GM23338 (cell line): ENCODE measurements at regions not wholly inside any gene's neighbourhood (a gene's known extent, or its start where the extent isn't known, plus 50 kb on each side); places are given as distances from the start of the nearest gene placed in this dataset.

Experiments
- EZH2 ChIP-seq: fragments of 200-600 bp; sonication (generic); IDR thresholded peaks from one replicate; pipeline ENCODE4 v1.8.0; 2017; ENCODE audit warnings: antibody characterized with exemption, mild to moderate bottlenecking, low read depth; ENCODE audit not compliant: unreplicated experiment
- EZH2phosphoT487 ChIP-seq: fragments of 200-600 bp; sonication (generic); IDR thresholded peaks from one replicate; pipeline ENCODE4 v1.8.1; 2018; ENCODE audit warnings: antibody characterized with exemption; ENCODE audit not compliant: unreplicated experiment
- POLR2AphosphoS5 ChIP-seq: IDR thresholded peaks from 2 replicates; pipeline ENCODE4 v1.6.1; 2016; ENCODE audit warnings: antibody characterized with exemption, low read depth
- ZNF331 ChIP-seq: fragments of 250-450 bp; sonication (Bioruptor Pico); IDR thresholded peaks from 2 replicates; pipeline ENCODE4 v1.5.0; 2020; ENCODE audit warnings: low read depth, mild to moderate bottlenecking, moderate library complexity
- TF ChIP-seq, protein P1 (sequence below): IDR thresholded peaks from one replicate; pipeline ENCODE4 v1.6.1; 2018; ENCODE audit warnings: antibody characterized with exemption; ENCODE audit not compliant: unreplicated experiment
- TF ChIP-seq, protein P2 (sequence below), 2 experiments: fragments of 200-600 bp in 1 of 2; sonication (generic) in 1 of 2; conservative IDR thresholded peaks; 2 replicates each; pipeline versions ENCODE4 v1.5.1 to v1.6.1; 2016 to 2017; ENCODE audit warnings: antibody characterized with exemption in 2 of 2, low read depth in 2 of 2, mild to moderate bottlenecking in 2 of 2, moderate library complexity in 1 of 2
- TF ChIP-seq, protein P3 (sequence below): fragments of 250-450 bp; sonication (Bioruptor Pico); IDR thresholded peaks from 2 replicates; pipeline ENCODE4 v1.5.0; 2020; ENCODE audit warnings: mild to moderate bottlenecking, moderate library complexity

DNA sequence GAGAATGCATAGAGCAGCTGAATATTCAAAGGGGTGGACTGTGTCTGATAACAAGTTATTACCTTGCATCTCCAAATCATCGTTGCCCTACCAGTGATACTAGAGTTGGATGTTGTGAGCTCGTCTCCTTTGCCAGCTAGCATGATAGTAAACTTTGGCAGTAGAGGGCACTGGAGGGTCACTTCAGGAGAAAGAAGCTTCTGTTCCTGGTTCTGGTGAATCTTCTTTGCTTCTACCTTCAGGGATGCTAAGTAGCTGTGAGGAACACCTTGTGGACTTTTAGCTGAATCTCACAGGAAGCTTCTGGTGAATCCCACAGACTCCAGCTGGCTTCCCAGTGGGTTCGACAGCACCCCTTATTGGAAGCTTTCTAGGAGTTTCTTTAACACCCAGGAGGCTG lies 626.6 kb upstream of the SGCD start:
- TF ChIP-seq EZH2phosphoT487 (no peak), EZH2 (no peak), POLR2AphosphoS5 (no peak), ZNF331 (no peak)
- TF ChIP-seq, protein P1, sequence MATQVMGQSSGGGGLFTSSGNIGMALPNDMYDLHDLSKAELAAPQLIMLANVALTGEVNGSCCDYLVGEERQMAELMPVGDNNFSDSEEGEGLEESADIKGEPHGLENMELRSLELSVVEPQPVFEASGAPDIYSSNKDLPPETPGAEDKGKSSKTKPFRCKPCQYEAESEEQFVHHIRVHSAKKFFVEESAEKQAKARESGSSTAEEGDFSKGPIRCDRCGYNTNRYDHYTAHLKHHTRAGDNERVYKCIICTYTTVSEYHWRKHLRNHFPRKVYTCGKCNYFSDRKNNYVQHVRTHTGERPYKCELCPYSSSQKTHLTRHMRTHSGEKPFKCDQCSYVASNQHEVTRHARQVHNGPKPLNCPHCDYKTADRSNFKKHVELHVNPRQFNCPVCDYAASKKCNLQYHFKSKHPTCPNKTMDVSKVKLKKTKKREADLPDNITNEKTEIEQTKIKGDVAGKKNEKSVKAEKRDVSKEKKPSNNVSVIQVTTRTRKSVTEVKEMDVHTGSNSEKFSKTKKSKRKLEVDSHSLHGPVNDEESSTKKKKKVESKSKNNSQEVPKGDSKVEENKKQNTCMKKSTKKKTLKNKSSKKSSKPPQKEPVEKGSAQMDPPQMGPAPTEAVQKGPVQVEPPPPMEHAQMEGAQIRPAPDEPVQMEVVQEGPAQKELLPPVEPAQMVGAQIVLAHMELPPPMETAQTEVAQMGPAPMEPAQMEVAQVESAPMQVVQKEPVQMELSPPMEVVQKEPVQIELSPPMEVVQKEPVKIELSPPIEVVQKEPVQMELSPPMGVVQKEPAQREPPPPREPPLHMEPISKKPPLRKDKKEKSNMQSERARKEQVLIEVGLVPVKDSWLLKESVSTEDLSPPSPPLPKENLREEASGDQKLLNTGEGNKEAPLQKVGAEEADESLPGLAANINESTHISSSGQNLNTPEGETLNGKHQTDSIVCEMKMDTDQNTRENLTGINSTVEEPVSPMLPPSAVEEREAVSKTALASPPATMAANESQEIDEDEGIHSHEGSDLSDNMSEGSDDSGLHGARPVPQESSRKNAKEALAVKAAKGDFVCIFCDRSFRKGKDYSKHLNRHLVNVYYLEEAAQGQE, result no peak
- TF ChIP-seq, protein P2, sequence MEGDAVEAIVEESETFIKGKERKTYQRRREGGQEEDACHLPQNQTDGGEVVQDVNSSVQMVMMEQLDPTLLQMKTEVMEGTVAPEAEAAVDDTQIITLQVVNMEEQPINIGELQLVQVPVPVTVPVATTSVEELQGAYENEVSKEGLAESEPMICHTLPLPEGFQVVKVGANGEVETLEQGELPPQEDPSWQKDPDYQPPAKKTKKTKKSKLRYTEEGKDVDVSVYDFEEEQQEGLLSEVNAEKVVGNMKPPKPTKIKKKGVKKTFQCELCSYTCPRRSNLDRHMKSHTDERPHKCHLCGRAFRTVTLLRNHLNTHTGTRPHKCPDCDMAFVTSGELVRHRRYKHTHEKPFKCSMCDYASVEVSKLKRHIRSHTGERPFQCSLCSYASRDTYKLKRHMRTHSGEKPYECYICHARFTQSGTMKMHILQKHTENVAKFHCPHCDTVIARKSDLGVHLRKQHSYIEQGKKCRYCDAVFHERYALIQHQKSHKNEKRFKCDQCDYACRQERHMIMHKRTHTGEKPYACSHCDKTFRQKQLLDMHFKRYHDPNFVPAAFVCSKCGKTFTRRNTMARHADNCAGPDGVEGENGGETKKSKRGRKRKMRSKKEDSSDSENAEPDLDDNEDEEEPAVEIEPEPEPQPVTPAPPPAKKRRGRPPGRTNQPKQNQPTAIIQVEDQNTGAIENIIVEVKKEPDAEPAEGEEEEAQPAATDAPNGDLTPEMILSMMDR (conservative IDR thresholded peaks at IDR 0.05; ENCODE audit: low read depth in 2 of 2), result peak; percentile 53 to 79
- TF ChIP-seq, protein P3, sequence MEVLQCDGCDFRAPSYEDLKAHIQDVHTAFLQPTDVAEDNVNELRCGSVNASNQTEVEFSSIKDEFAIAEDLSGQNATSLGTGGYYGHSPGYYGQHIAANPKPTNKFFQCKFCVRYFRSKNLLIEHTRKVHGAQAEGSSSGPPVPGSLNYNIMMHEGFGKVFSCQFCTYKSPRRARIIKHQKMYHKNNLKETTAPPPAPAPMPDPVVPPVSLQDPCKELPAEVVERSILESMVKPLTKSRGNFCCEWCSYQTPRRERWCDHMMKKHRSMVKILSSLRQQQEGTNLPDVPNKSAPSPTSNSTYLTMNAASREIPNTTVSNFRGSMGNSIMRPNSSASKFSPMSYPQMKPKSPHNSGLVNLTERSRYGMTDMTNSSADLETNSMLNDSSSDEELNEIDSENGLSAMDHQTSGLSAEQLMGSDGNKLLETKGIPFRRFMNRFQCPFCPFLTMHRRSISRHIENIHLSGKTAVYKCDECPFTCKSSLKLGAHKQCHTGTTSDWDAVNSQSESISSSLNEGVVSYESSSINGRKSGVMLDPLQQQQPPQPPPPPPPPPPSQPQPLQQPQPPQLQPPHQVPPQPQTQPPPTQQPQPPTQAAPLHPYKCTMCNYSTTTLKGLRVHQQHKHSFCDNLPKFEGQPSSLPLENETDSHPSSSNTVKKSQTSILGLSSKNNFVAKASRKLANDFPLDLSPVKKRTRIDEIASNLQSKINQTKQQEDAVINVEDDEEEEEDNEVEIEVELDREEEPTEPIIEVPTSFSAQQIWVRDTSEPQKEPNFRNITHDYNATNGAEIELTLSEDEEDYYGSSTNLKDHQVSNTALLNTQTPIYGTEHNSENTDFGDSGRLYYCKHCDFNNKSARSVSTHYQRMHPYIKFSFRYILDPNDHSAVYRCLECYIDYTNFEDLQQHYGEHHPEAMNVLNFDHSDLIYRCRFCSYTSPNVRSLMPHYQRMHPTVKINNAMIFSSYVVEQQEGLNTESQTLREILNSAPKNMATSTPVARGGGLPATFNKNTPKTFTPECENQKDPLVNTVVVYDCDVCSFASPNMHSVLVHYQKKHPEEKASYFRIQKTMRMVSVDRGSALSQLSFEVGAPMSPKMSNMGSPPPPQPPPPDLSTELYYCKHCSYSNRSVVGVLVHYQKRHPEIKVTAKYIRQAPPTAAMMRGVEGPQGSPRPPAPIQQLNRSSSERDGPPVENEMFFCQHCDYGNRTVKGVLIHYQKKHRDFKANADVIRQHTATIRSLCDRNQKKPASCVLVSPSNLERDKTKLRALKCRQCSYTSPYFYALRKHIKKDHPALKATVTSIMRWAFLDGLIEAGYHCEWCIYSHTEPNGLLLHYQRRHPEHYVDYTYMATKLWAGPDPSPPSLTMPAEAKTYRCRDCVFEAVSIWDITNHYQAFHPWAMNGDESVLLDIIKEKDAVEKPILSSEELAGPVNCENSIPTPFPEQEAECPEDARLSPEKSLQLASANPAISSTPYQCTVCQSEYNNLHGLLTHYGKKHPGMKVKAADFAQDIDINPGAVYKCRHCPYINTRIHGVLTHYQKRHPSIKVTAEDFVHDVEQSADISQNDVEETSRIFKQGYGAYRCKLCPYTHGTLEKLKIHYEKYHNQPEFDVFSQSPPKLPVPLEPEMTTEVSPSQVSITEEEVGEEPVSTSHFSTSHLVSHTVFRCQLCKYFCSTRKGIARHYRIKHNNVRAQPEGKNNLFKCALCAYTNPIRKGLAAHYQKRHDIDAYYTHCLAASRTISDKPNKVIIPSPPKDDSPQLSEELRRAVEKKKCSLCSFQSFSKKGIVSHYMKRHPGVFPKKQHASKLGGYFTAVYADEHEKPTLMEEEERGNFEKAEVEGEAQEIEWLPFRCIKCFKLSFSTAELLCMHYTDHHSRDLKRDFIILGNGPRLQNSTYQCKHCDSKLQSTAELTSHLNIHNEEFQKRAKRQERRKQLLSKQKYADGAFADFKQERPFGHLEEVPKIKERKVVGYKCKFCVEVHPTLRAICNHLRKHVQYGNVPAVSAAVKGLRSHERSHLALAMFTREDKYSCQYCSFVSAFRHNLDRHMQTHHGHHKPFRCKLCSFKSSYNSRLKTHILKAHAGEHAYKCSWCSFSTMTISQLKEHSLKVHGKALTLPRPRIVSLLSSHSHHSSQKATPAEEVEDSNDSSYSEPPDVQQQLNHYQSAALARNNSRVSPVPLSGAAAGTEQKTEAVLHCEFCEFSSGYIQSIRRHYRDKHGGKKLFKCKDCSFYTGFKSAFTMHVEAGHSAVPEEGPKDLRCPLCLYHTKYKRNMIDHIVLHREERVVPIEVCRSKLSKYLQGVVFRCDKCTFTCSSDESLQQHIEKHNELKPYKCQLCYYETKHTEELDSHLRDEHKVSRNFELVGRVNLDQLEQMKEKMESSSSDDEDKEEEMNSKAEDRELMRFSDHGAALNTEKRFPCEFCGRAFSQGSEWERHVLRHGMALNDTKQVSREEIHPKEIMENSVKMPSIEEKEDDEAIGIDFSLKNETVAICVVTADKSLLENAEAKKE, result peak; percentile 73; the same call in 1 of the 2 replicates
